ENCODE measurements at regions not wholly inside any gene's neighbourhood (a gene's known extent, or its start where the extent isn't known, plus 50 kb on each side); places are given as distances from the start of the nearest gene placed in this dataset.
A peak's percentile ranks its signal among the peaks of the same experiment; 100 is the strongest.

DNA sequence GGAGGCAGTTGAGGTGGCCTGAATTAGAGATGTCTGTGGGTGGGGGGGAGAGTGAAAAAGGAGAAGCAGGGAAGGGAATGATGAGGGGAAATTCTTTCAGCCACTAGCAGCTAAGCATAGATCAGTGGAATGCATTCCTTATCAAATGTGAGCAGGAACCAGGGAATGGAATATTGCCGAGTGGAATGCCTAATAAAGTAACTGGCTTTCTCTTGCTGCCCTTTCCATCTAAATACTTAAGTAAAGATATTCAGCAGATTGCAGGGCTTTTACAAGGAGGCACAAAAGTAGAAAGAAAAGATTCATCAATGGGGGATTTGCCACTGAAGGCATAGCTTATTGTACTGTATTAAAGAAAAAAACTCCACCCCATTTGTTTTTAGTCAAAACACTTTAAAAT lies 263.0 kb upstream of the RPS6KA3 start:
- peaks cover 42% of the 10 kb centered on the region for H3K27me3 Mint-ChIP-seq
- no peak overlapping the region for H3K4me3 Mint-ChIP-seq
- peaks cover 10% of the 10 kb centered on the region for H3K4me1 Mint-ChIP-seq

GRCh38 chrX:20529301-20529700 lies 262.6 kb upstream of the RPS6KA3 start:
- DNase-seq, result no peak
- Mint-ChIP-seq H3K9me3 (no peaks in the 10 kb centered on the region), H3K36me3 (ENCODE audit: low read depth) (no peaks in the 10 kb centered on the region), H3K27me3 (peaks cover 38% of the 10 kb centered on the region), H3K4me1 (peaks cover 12% of the 10 kb centered on the region), H3K27ac (no peak overlapping the region), H3K4me3 (no peak overlapping the region)
- intact Hi-C loops (cut with micrococcal nuclease), result loop anchor here (2.0 to 10.0 kb wide), 3 partner anchors 950 to 1446 kb away; no protein-coding TSS in a partner anchor

More for the DNA sequence above, 263.0 kb upstream of the RPS6KA3 start:
- Mint-ChIP-seq H3K27ac (no peak overlapping the region), H3K9me3 (no peaks in the 10 kb centered on the region), H3K36me3 (ENCODE audit: low read depth) (no peaks in the 10 kb centered on the region)
- intact Hi-C loops (cut with micrococcal nuclease), result loop anchor here (2.0 to 10.0 kb wide), 3 partner anchors 949 to 1445 kb away; no protein-coding TSS in a partner anchor
- DNase-seq, result no peak

DNA sequence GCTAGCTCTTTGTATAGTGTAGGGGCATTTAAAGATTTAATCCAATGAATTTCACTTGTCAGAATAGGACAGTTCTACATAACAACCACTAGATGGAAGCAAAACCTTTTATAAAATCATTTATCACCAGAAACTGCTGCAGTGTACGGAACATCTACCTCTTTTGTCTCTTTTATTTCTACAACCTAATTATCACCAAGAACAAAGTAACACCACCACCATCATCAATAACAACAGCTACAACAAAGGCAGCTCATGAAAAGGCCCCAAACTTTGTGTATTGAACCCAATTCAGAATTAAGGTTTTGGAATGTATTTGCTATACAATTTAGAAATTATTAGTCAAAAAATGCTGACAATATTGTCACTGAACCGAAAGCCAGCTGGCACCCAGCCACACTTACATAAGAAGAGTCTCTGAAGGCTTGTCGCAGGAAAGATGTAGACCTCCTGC lies 260.9 kb upstream of the RPS6KA3 start:
- H3K9me3 Mint-ChIP-seq, result no peaks in the 10 kb centered on the region
- intact Hi-C loops (cut with micrococcal nuclease), result loop anchor here (2.0 to 10.0 kb wide), 3 partner anchors 951 to 1447 kb away; no protein-coding TSS in a partner anchor

GRCh38 chrX:20527041-20527440 lies 260.3 kb upstream of the RPS6KA3 start:
- Mint-ChIP-seq H3K4me1 (peaks cover 22% of the 10 kb centered on the region), H3K36me3 (ENCODE audit: low read depth) (peaks cover 3% of the 10 kb centered on the region), H3K9me3 (no peaks in the 10 kb centered on the region), H3K4me3 (no peak overlapping the region), H3K27me3 (peaks cover 23% of the 10 kb centered on the region), H3K27ac (no peak overlapping the region)
- DNase-seq, result no peak
- intact Hi-C loops (cut with micrococcal nuclease), result loop anchor here (10.0 kb wide), 1 partner anchor 1448 kb away; no protein-coding TSS in a partner anchor

More for the DNA sequence above, 260.9 kb upstream of the RPS6KA3 start:
- Mint-ChIP-seq H3K4me3 (no peak overlapping the region), H3K27me3 (peaks cover 25% of the 10 kb centered on the region), H3K27ac (no peak overlapping the region), H3K36me3 (ENCODE audit: low read depth) (peaks cover 3% of the 10 kb centered on the region), H3K4me1 (peaks cover 22% of the 10 kb centered on the region)
- DNase-seq, result no peak

DNA sequence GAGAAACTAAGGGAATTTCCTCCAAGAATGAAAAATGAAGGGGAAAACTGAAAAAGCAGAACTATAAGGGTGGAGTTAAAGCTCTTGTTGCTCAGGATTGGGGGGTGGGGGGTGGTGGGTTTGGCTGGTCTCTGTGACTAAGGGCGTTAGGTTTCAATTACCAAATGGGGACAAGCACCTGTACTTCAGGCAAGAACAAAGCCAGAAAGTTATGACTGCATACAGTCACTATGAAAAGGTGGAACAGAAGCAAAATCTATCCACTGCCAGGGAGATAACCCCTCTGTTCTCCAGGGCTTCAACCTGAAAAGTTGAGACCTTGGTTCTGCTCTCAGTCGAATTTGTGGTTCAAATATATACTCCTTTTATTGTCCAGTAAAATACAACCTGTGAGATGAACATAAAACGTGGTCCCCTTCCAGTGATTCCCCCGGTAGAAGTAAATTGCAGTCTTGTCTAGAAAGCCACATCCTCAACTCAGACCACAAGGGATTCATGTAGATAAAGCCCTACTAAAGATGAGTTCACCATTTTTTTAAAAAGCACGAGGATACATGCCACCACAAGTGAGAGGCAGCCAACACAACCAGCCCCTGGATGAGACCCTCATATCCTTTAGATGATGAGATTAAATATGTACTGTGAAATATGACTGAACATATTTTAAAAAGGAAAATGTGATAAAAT lies 257.1 kb upstream of the RPS6KA3 start:
- H3K27ac Mint-ChIP-seq, result peak overlapping the region; percentile 55
- peaks cover 25% of the 10 kb centered on the region for H3K4me1 Mint-ChIP-seq
- peaks cover 20% of the 10 kb centered on the region for H3K27me3 Mint-ChIP-seq
- DNase-seq, result peak; percentile 72
- intact Hi-C loops (cut with micrococcal nuclease), result loop anchor here (10.0 kb wide), 1 partner anchor 1451 kb away; no protein-coding TSS in a partner anchor
- H3K9me3 Mint-ChIP-seq, result no peaks in the 10 kb centered on the region
- peaks cover 3% of the 10 kb centered on the region for H3K36me3 Mint-ChIP-seq (ENCODE audit: low read depth)
- H3K4me3 Mint-ChIP-seq, result no peak overlapping the region

GRCh38 chrX:20522420-20522819 lies 255.7 kb upstream of the RPS6KA3 start:
- no peak overlapping the region for H3K27ac Mint-ChIP-seq
- H3K36me3 Mint-ChIP-seq (ENCODE audit: low read depth), result peaks cover 3% of the 10 kb centered on the region
- DNase-seq, result no peak
- peaks cover 12% of the 10 kb centered on the region for H3K27me3 Mint-ChIP-seq
- peaks cover 26% of the 10 kb centered on the region for H3K4me1 Mint-ChIP-seq
- intact Hi-C loops (cut with micrococcal nuclease), result loop anchor here (10.0 kb wide), 1 partner anchor 1452 kb away; no protein-coding TSS in a partner anchor
- H3K4me3 Mint-ChIP-seq, result no peak overlapping the region
- no peaks in the 10 kb centered on the region for H3K9me3 Mint-ChIP-seq

- no peak for DNase-seq
- H3K4me3 Mint-ChIP-seq, result no peak overlapping the region
- H3K27ac Mint-ChIP-seq, result no peak overlapping the region
- H3K9me3 Mint-ChIP-seq, result no peaks in the 10 kb centered on the region
- peaks cover 9% of the 10 kb centered on the region for H3K27me3 Mint-ChIP-seq
- peaks cover 3% of the 10 kb centered on the region for H3K36me3 Mint-ChIP-seq (ENCODE audit: low read depth)
- H3K4me1 Mint-ChIP-seq, result peaks cover 26% of the 10 kb centered on the region
- intact Hi-C loops (cut with micrococcal nuclease), result loop anchor here (10.0 kb wide), 1 partner anchor 1454 kb away; no protein-coding TSS in a partner anchor
These were observed 254.5 kb upstream of the RPS6KA3 start for GRCh38 chrX:20521222-20521621.

DNA sequence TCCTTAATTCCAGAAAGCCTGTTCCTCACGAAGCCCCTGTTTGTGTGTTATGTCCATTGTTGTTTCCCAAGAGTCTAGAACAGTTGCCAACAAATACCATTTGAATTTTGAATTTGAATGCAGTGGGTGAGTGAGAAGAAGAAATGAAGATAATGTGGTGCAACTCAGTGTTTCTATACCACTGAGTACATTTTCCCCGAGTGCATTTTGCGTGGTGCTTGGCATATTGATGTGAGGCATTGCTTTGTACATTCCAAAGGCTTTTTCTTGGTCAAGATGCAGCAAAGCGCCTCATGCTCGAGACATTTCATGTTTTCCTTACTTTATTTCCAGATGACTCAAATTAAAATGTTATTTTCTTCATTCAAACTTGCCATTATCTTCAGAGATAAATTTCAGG lies 253.1 kb upstream of the RPS6KA3 start:
- H3K4me1 Mint-ChIP-seq, result peaks cover 36% of the 10 kb centered on the region
- H3K27me3 Mint-ChIP-seq, result peaks cover 9% of the 10 kb centered on the region
- no peak overlapping the region for H3K4me3 Mint-ChIP-seq

GRCh38 chrX:20519146-20519545 lies 252.4 kb upstream of the RPS6KA3 start:
- Mint-ChIP-seq H3K4me1 (peaks cover 40% of the 10 kb centered on the region), H3K27me3 (peaks cover 9% of the 10 kb centered on the region), H3K4me3 (no peak overlapping the region), H3K36me3 (ENCODE audit: low read depth) (peaks cover 7% of the 10 kb centered on the region), H3K9me3 (peaks cover 9% of the 10 kb centered on the region), H3K27ac (no peak overlapping the region)
- no peak for DNase-seq
- intact Hi-C loops (cut with micrococcal nuclease), result loop anchor here (5.0 to 10.0 kb wide), 4 partner anchors 78 to 856 kb away; partner anchors contain the start of genes CNKSR2 and RPS6KA3

More for the DNA sequence above, 253.1 kb upstream of the RPS6KA3 start:
- Mint-ChIP-seq H3K36me3 (ENCODE audit: low read depth) (peaks cover 6% of the 10 kb centered on the region), H3K27ac (no peak overlapping the region), H3K9me3 (peaks cover 7% of the 10 kb centered on the region)
- intact Hi-C loops (cut with micrococcal nuclease), result loop anchor here (5.0 to 10.0 kb wide), 5 partner anchors 77 to 1455 kb away; partner anchors contain the start of genes CNKSR2 and RPS6KA3
- no peak for DNase-seq

DNA sequence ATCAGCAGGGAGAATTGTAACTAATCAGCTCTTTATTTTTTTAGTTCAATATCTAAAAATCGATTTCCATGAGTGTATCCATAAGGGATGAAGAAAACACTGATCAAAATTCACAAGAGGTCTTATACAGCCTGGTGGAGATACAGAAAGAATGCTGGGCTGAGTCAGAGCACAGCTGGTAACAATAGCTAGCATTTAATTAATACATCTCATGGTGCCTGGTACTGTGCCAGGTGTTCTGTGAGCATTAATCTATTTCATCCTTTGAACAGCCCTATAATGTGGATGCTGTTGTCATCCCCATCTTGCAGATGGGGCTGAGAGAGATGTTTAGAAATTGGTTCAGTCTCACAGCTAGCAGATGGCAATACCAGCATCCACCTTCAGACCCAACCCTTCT lies 250.9 kb upstream of the RPS6KA3 start:
- Mint-ChIP-seq H3K9me3 (peaks cover 9% of the 10 kb centered on the region), H3K4me1 (peaks cover 37% of the 10 kb centered on the region), H3K27me3 (peaks cover 9% of the 10 kb centered on the region), H3K27ac (no peak overlapping the region), H3K36me3 (ENCODE audit: low read depth) (peaks cover 5% of the 10 kb centered on the region), H3K4me3 (no peak overlapping the region)
- intact Hi-C loops (cut with micrococcal nuclease), result loop anchor here (2.0 to 10.0 kb wide), 7 partner anchors 59 to 857 kb away; partner anchors contain the start of genes CNKSR2 and RPS6KA3
- DNase-seq, result no peak

- H3K27ac Mint-ChIP-seq, result peak overlapping the region; percentile 91
- DNase-seq, result peak; percentile 69
- H3K9me3 Mint-ChIP-seq, result peaks cover 12% of the 10 kb centered on the region
- peaks cover 40% of the 10 kb centered on the region for H3K4me1 Mint-ChIP-seq
- peaks cover 5% of the 10 kb centered on the region for H3K36me3 Mint-ChIP-seq (ENCODE audit: low read depth)
- peaks cover 9% of the 10 kb centered on the region for H3K27me3 Mint-ChIP-seq
- intact Hi-C loops (cut with micrococcal nuclease), result loop anchor here (2.0 to 10.0 kb wide), 8 partner anchors 15 to 859 kb away; partner anchors contain the start of genes CNKSR2 and RPS6KA3
- peak overlapping the region; percentile 45 for H3K4me3 Mint-ChIP-seq
These were observed 249.2 kb upstream of the RPS6KA3 start for GRCh38 chrX:20515841-20516461.

- Mint-ChIP-seq H3K27ac (peak overlapping the region; percentile 76), H3K36me3 (ENCODE audit: low read depth) (peaks cover 5% of the 10 kb centered on the region), H3K27me3 (peaks cover 5% of the 10 kb centered on the region), H3K4me3 (peak overlapping the region; percentile 59), H3K9me3 (peaks cover 15% of the 10 kb centered on the region), H3K4me1 (peaks cover 36% of the 10 kb centered on the region)
- intact Hi-C loops (cut with micrococcal nuclease), result loop anchor here (2.0 to 10.0 kb wide), 2 partner anchors 14 to 860 kb away; partner anchors contain the start of gene CNKSR2
- peak; percentile 38 for DNase-seq
These were observed 247.6 kb upstream of the RPS6KA3 start for GRCh38 chrX:20514358-20514757.

- peaks cover 14% of the 10 kb centered on the region for H3K27me3 Mint-ChIP-seq
- no peak overlapping the region for H3K27ac Mint-ChIP-seq
These were observed 246.5 kb upstream of the RPS6KA3 start for GRCh38 chrX:20513185-20513584.

More at GRCh38 chrX:20513185-20513584, 246.5 kb upstream of the RPS6KA3 start:
- DNase-seq, result no peak
- Mint-ChIP-seq H3K4me3 (no peak overlapping the region), H3K4me1 (peaks cover 26% of the 10 kb centered on the region), H3K9me3 (peaks cover 21% of the 10 kb centered on the region), H3K36me3 (ENCODE audit: low read depth) (peaks cover 7% of the 10 kb centered on the region)
- intact Hi-C loops (cut with micrococcal nuclease), result loop anchor here (10.0 kb wide), 1 partner anchor 862 kb away; the partner anchor contains the start of gene CNKSR2
